Activated naive CD8-positive, alpha-beta T cell treated with anti-CD3 and anti-CD28 coated beads, Interleukin-2, amount 10 ng/mL, durations not matched to agents 7 days and 5 days (primary cell): ENCODE measurements at regions not wholly inside any gene's neighbourhood (a gene's known extent, or its start where the extent isn't known, plus 50 kb on each side); places are given as distances from the start of the nearest gene placed in this dataset.
"Not testable (repeated sequence)": the region's sequence is repeated elsewhere in the genome, so short reads cannot be mapped to it uniquely, and the experiment has no call there.

Experiments
- ATAC-seq: fragments of 150-1000 bp; cut with Tn5 transposase; one replicate; pipeline ENCODE4 v1.10.0; 2021; ENCODE audit warnings: low read depth, moderate library complexity
- POLR2A ChIA-PET: fragments of 350-600 bp; sonication (Branson Sonifier 250); formaldehyde crosslinking; loops from one replicate; lab custom pipeline; 2021; ENCODE audit warnings: antibody characterized with exemption; lab: Charles Lee
- DNase-seq: peaks from one replicate; pipeline ENCODE4 v3.0.0; 2021
- H3K27ac Mint-ChIP-seq: one replicate; pipeline ENCODE4 v1.8.0; 2022; ENCODE audit warnings: mild to moderate bottlenecking, mixed read lengths
- H3K27me3 Mint-ChIP-seq: one replicate; pipeline ENCODE4 v1.8.0; 2022; ENCODE audit warnings: mild to moderate bottlenecking, moderate library complexity, mixed read lengths
- H3K36me3 Mint-ChIP-seq: one replicate; pipeline ENCODE4 v1.8.0; 2021; ENCODE audit warnings: mild to moderate bottlenecking, mixed read lengths
- H3K4me1 Mint-ChIP-seq: one replicate; pipeline ENCODE4 v1.8.0; 2021; ENCODE audit warnings: mixed read lengths
- H3K4me3 Mint-ChIP-seq: one replicate; pipeline ENCODE4 v1.8.0; 2022; ENCODE audit warnings: mild to moderate bottlenecking, moderate library complexity, mixed read lengths
- H3K9me3 Mint-ChIP-seq: one replicate; pipeline ENCODE4 v1.8.0; 2021; ENCODE audit warnings: mixed read lengths

DNA sequence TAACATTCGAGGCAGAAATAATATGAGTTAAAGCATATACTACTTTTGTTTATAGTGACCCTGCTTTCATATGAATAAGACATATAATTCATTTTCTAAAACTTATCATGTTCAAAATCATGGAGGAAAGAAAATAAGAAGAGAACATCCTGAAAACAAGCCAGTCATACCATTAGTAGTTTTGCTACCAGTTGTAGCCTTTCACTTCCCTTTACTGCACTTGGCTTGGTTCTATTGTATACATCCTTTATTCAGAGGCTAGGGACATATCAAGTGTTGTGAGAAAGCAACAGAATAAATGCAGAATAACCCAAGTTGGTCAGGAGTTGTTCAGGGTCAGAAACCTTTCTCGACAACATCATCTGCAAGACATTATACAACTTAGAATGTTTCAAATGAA is 598.7 kb downstream of the SOX5 start:
- Mint-ChIP-seq H3K9me3 (peaks cover 3% of the 10 kb centered on the region), H3K4me3 (no peak overlapping the region), H3K27ac (no peak overlapping the region), H3K36me3 (no peaks in the 10 kb centered on the region), H3K27me3 (no peaks in the 10 kb centered on the region), H3K4me1 (no peaks in the 10 kb centered on the region)
- DNase-seq = no peak
- POLR2A ChIA-PET = no interaction called here
- ATAC-seq = no peak

DNA sequence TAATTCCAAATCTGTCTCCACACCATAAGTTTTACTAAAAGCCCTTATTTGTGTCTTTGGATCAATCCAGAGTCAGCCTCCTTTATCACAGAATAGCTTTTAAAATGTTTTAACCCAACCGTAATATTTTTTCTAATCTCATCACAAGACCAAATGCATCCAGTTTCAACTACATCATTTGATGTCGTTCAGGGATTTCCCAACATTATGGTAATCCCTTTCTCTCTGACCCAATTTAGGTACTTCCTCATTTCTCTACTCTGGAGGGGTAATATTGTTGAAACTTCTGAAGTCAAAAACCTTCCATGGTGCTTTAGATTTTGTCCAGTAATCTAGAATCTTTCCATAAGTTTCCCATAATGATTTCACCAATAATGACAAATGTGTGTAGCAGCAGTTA is 596.8 kb downstream of the SOX5 start:
- Mint-ChIP-seq H3K4me3 (no peak overlapping the region), H3K4me1 (no peaks in the 10 kb centered on the region), H3K36me3 (no peaks in the 10 kb centered on the region), H3K27me3 (no peaks in the 10 kb centered on the region), H3K9me3 (no peaks in the 10 kb centered on the region), H3K27ac (no peak overlapping the region)
- POLR2A ChIA-PET = no interaction called here
- ATAC-seq = no peak
- DNase-seq = no peak

DNA sequence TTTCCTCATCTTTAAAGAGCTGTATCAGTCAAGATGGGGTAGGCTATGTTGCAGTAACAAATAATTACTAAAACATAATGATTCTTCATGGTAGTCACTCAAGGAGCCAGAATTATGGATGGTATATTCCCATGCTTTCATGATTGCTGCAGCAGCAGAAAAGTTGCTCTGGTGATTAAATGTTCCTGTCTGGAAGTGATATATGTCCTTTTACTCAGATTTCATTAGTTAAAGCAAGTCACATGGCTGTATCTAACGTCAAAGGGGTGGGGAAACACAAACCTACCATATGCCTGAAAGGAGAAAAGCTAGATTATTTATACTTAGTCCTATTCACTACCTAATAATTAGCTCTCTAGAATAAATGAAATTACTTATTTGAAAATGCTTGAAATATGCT is 594.7 kb downstream of the SOX5 start:
- no peak overlapping the region for H3K4me3 Mint-ChIP-seq
- no peaks in the 10 kb centered on the region for H3K27me3 Mint-ChIP-seq
- no peaks in the 10 kb centered on the region for H3K36me3 Mint-ChIP-seq
- no peaks in the 10 kb centered on the region for H3K9me3 Mint-ChIP-seq
- ATAC-seq (no peak), DNase-seq (no peak)
- H3K4me1 Mint-ChIP-seq = no peaks in the 10 kb centered on the region
- POLR2A ChIA-PET = no interaction called here
- no peak overlapping the region for H3K27ac Mint-ChIP-seq

DNA sequence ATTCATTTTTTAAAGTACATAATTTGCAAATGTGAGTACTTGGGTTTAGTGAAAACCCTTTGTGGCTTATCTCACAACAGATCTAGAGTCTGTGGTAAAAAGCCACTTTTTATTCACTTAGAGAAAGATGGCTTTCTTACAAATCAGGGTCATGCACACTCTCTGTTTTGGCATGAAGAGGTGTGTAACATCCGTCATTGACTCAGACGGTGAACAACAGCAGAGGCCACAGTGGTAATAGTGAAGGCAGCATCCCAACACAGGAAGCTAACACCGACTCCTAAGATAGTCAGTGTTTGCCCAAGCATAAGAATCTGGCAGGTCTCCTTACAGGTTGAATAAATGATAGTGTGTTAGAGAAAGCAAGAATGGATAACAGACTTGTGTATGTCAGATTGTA is 593.0 kb downstream of the SOX5 start:
- DNase-seq (no peak), ATAC-seq (no peak)
- Mint-ChIP-seq H3K9me3 (no peaks in the 10 kb centered on the region), H3K27me3 (no peaks in the 10 kb centered on the region), H3K4me1 (no peaks in the 10 kb centered on the region), H3K36me3 (no peaks in the 10 kb centered on the region), H3K27ac (no peak overlapping the region), H3K4me3 (no peak overlapping the region)
- POLR2A ChIA-PET = no interaction called here

DNA sequence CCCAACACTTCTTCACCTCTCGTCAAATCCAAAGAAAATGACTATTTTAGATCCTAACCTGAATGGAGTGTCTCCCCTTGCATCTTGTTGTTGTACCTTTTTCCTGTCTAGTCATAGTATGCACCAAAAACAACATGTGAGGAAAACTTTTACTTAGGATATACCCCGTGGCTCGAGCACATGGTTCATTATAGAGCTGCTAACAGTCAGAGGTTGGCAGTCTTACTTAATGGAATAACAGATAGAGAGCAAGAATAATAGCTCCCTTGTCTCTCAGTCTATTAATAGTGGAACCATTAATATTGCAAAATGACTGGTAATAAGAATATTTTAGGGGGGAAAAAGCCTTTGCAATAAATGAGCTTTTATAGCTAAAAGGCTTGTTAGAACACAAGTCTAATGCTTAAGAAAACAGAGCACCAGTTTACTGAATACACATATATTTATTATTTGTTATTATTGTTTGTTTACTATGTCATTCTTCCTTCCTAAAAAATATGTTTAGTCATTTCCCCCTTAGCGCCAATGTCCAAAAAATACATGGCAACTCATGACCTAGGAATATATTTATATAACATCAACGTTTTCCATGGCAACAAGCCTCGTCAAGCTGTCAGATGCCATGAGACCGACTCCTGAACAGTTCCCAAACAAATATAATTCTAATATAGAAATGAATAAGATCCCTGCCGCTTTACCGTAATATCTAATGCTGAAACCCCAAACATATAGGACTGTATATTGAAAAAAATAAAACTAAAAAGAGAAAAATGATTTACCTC is 592.4 kb downstream of the SOX5 start:
- ATAC-seq (no peak), DNase-seq (no peak)
- H3K9me3 Mint-ChIP-seq = no peaks in the 10 kb centered on the region
- no peaks in the 10 kb centered on the region for H3K4me1 Mint-ChIP-seq
- H3K27ac Mint-ChIP-seq = no peak overlapping the region
- no peaks in the 10 kb centered on the region for H3K27me3 Mint-ChIP-seq
- POLR2A ChIA-PET = no interaction called here
- no peak overlapping the region for H3K4me3 Mint-ChIP-seq
- H3K36me3 Mint-ChIP-seq = no peaks in the 10 kb centered on the region

DNA sequence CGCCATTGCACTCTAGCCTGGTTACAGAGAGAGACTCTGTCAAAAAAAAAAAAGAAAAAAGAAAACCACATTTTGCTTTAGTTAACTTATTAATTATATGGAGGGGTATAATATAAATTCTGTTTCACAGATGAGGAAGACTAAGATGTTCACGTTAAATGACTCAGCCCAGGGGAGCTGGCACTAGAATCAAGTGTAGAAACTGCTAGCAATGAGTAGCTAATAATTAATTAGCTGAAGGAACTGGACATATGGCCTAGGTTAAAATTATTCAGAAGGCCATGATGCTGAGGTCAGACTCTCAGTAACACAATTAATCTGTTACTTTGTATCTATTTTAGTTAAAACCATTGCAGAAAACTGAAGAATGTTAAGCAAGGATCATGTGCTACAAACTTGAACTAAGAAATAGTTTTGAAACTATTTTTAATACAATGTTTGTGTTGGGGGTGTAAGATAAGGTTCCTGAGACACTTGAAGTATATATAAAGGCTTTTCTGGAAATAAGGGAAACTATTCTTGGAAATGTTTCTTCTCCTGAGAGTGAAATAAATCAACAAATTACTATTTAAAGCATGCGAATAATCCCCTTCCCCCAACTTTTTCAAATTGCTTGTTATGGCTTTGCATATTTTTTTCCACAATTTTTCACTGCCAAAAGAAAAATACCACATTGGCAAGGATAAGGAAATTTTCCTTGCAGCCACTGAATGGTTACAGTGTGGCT is 589.3 kb downstream of the SOX5 start:
- POLR2A ChIA-PET = no interaction called here
- Mint-ChIP-seq H3K4me3 (no peak overlapping the region), H3K27me3 (no peaks in the 10 kb centered on the region), H3K36me3 (no peaks in the 10 kb centered on the region), H3K4me1 (no peaks in the 10 kb centered on the region), H3K27ac (no peak overlapping the region), H3K9me3 (no peaks in the 10 kb centered on the region)
- ATAC-seq (no peak), DNase-seq (no peak)

DNA sequence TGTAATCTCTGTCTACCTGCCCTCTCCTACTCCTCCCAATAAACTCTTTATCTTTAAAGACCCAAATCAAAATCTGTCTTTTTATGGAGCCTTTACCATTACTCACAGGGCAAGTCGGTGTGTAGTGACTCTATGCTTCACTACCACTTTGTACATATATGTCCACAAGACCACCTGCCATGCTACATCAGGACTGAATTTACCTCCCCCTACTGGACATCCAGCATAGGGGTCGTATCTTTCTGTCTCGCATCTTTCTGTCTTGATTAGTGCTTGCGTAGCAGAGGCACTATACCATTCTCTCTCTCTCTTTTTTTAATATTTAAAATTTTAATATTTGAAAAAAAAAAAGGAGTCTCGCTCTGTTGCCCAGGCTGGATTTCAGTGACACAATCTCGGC is 587.5 kb downstream of the SOX5 start:
- DNase-seq (no peak), ATAC-seq (no peak)
- no peak overlapping the region for H3K27ac Mint-ChIP-seq
- H3K4me3 Mint-ChIP-seq = no peak overlapping the region
- no peaks in the 10 kb centered on the region for H3K4me1 Mint-ChIP-seq
- H3K27me3 Mint-ChIP-seq = no peaks in the 10 kb centered on the region
- peaks cover 1% of the 10 kb centered on the region for H3K9me3 Mint-ChIP-seq
- POLR2A ChIA-PET = no interaction called here
- H3K36me3 Mint-ChIP-seq = no peaks in the 10 kb centered on the region

DNA sequence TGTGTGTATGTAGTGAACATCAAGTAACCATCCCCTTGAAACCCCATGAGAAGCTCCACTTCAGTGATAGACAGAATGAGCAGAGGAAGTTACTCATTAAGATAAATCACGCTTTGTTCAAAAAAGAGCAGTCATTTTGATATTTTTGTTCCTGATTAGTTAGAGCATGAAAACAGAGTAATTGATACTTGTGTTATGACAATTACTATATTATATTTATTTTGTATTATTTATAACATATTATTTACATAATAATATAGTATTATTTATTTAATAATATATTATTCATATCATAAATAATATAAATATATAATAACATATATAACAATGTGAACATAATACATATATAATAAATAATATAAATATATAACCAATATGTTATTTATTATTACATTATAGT is 580.9 kb downstream of the SOX5 start:
- Mint-ChIP-seq H3K36me3 (no peaks in the 10 kb centered on the region), H3K27me3 (no peaks in the 10 kb centered on the region), H3K4me1 (no peaks in the 10 kb centered on the region), H3K27ac (no peak overlapping the region), H3K9me3 (peaks cover 7% of the 10 kb centered on the region), H3K4me3 (no peak overlapping the region)
- DNase-seq (no peak), ATAC-seq (no peak)
- POLR2A ChIA-PET = no interaction called here

DNA sequence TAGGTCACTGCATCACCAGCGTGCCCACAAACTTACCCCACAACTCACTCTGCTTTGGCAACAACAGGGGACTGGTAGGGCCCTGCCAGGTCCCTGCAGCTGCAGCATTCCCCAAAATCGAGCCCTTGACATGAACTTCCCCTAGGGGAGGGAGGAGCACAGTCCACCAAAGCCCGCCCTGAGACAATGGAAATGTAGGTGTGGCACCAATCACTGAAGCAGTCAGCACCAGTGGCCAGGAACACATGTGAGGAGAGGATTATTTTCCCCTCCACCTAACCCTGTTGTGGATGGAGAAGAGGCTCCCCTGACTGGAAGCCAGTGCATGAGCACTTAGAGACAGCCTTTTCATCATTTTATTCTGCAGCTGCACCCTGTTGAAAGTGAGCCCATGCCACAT is 573.8 kb downstream of the SOX5 start:
- no peaks in the 10 kb centered on the region for H3K36me3 Mint-ChIP-seq
- H3K9me3 Mint-ChIP-seq = peaks cover 13% of the 10 kb centered on the region

DNA sequence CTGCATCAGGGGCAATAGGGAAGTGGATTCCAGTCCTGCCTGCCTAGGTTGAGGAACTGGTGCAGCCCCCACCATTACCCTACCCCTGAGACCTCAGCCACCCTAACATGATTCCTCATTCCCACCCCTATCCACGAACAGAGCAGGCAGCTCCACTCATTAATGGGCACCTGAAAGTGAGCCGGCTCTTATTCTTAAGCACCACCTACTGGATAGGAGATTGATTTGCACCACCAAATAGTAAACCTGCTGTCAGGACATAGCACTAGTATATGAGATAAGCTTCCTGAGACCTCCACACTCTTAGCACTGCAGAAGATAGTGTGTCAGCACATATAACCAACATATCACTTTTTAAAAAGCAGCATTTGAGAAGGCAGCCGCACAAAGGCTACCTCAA is 573.2 kb downstream of the SOX5 start:
- ATAC-seq = no peak
- no peak overlapping the region for H3K4me3 Mint-ChIP-seq
- POLR2A ChIA-PET = no interaction called here
- peaks cover 14% of the 10 kb centered on the region for H3K9me3 Mint-ChIP-seq
- no peaks in the 10 kb centered on the region for H3K4me1 Mint-ChIP-seq
- H3K27me3 Mint-ChIP-seq = no peaks in the 10 kb centered on the region
- H3K27ac Mint-ChIP-seq = no peak overlapping the region
- DNase-seq = no peak
- no peaks in the 10 kb centered on the region for H3K36me3 Mint-ChIP-seq

More for the DNA sequence above, 573.8 kb downstream of the SOX5 start:
- no peak for ATAC-seq
- Mint-ChIP-seq H3K4me3 (no peak overlapping the region), H3K4me1 (no peaks in the 10 kb centered on the region), H3K27me3 (no peaks in the 10 kb centered on the region), H3K27ac (no peak overlapping the region)
- POLR2A ChIA-PET = no interaction called here
- no peak for DNase-seq

DNA sequence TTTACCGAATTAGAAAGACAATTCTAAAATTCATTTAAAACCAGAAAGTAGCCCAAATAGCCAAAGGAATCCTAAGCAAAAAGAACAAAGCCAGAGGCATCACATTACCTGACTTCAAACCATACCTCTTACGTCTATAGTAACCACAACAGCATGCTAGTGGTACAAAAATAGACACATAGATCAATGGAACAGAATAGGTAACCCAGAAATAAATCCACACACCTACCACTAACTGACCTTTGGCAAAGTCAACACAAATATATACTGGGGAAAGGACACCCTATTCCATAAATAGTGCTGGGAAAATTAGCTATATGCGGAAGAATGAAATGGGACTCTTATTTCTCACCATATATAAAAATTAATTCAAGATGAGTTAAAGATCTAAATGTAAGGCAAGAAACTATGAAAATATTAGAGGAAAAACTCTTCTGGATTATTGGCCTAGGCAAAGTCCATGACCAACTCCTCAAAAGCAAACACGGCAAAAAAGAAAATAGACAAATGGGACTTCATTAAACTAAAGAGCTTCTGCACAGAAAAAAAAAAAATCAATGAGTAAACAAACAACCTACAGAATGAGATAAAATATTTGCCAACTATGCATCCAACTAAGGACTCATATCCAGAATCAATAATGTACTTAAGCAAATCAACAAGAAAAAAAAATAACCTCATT is 568.9 kb downstream of the SOX5 start:
- Mint-ChIP-seq H3K4me3 (no peak overlapping the region), H3K4me1 (no peaks in the 10 kb centered on the region), H3K36me3 (no peaks in the 10 kb centered on the region), H3K27ac (no peak overlapping the region), H3K27me3 (no peaks in the 10 kb centered on the region), H3K9me3 (peaks cover 20% of the 10 kb centered on the region)
- DNase-seq (no peak), ATAC-seq (no peak)
- POLR2A ChIA-PET = no interaction called here

DNA sequence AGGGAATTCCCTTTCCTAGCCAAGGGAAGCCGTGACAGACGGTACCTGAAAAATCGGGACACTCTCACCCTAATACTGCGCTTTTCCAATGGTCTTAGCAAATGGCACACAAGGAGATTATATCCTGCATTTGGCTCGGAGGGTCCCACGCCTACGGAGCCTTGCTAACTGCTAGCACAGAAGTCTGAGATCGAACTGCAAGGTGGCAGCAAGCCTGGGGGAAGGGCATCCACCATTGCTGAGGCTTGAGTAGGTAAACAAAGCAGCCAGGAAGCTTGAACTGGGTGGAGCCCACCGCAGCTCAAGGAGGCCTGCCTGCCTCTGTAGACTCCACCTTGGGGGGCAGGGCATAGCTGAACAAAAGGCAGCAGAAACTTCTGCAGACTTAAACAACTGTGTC is 560.6 kb downstream of the SOX5 start:
- H3K36me3 Mint-ChIP-seq, DNase-seq, POLR2A ChIA-PET, H3K4me3 Mint-ChIP-seq, H3K4me1 Mint-ChIP-seq, ATAC-seq, H3K27ac Mint-ChIP-seq, H3K27me3 Mint-ChIP-seq: not testable (repeated sequence)
- peaks cover 16% of the 10 kb centered on the region for H3K9me3 Mint-ChIP-seq

DNA sequence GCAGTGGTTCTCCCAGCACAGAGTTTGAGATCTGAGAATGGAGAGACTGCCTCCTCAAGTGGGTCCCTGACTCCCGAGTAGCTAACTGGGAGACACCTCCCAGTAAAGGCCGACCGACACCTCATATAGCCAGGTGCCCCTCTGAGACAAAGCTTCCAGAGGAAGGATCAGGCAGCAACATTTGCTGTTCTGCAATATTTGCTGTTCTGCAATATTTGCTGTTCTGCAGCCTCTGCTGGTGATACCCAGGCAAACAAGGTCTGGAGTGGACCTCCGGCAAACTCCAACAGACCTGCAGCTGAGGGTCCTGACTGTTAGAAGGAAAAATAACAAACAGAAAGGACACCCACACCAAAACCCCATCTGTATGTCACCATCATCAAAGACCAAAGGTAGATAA is 560.2 kb downstream of the SOX5 start:
- DNase-seq, H3K27me3 Mint-ChIP-seq, ATAC-seq, POLR2A ChIA-PET, H3K36me3 Mint-ChIP-seq, H3K4me1 Mint-ChIP-seq, H3K4me3 Mint-ChIP-seq, H3K27ac Mint-ChIP-seq: not testable (repeated sequence)
- peaks cover 17% of the 10 kb centered on the region for H3K9me3 Mint-ChIP-seq
